ENCODE measurements at regions not wholly inside any gene's neighbourhood (a gene's known extent, or its start where the extent isn't known, plus 50 kb on each side); places are given as distances from the start of the nearest gene placed in this dataset.

- TF ChIP-seq CTCF (IDR thresholded peaks at IDR 0.05) (no peak), POLR2A (IDR thresholded peaks at IDR 0.05) (no peak)
Measured at GRCh38 chr9:6109571-6109970, 94.1 kb upstream of the RANBP6 start.

Measured in Peyer's patch (tissue), 4 donors.